GM19238 (cell line): ENCODE measurements at regions not wholly inside any gene's neighbourhood (a gene's known extent, or its start where the extent isn't known, plus 50 kb on each side); places are given as distances from the start of the nearest gene placed in this dataset.
A peak's percentile ranks its signal among the peaks of the same experiment; 100 is the strongest.
"Not testable (repeated sequence)": the region's sequence is repeated elsewhere in the genome, so short reads cannot be mapped to it uniquely, and the experiment has no call there.

ENCODE experiments used
- DNase-seq: peaks from one replicate; pipeline ENCODE4 v3.0.0; 2011; ENCODE audit warnings: low spot score; ENCODE audit not compliant: insufficient read length

DNA sequence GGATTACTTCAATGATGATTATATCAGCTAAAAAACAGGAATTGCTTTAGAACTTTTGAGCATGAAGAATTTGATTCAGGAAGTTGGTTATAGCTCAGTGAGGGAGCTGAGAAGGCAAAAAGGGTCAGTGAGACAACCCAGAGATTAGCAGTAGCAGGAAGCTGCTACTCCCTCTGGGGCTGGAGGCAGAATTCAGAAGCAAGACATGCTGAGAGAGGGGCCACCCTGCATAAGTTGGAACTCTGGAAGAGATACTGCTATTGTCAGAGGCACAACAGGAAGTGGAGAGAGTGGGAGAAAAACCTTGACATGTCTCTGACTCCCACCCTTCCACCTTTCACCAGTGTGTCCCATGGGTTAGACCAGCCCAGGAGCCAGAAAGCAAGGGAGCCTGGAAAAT is 488.7 kb downstream of the ADRA2A start:
- DNase-seq = no peak

DNA sequence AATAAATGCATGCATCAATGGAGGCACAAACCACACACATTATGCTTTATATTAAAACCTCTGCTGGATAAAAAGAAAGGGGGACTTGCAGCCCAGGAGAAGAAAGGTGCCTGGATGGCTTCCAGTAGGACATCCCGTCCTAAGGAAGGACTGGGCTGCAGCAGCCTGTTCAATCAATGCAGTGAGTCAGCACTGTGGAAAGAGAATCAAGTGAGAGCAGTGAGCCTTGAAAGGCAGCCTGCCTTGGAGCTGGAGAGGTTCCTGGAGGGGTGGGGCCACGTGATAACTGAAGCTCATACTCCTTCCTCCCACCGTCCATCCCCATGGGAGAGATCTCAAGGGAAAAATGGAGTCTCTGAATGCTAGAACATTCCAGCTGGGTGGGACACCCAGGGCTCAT is 501.2 kb downstream of the ADRA2A start:
- DNase-seq = no peak

DNA sequence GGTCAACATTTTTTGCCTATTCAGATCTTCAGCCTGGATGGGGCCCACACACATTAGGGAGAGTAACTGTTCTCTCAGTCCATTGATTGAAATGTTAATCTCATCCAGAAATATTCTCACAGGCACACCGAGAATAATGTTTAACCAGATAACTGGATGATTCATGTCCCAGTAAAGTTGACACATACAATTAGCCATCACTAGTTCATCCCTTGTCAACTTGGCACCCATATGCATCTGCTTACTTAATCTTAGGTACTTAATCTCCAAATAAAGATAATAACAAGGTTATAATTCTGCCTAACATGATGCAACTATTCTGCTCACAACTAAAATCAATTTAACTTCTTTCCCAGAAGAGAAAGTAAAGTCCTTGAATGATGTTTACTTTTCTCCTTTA is 502.6 kb downstream of the ADRA2A start:
- DNase-seq = no peak

DNA sequence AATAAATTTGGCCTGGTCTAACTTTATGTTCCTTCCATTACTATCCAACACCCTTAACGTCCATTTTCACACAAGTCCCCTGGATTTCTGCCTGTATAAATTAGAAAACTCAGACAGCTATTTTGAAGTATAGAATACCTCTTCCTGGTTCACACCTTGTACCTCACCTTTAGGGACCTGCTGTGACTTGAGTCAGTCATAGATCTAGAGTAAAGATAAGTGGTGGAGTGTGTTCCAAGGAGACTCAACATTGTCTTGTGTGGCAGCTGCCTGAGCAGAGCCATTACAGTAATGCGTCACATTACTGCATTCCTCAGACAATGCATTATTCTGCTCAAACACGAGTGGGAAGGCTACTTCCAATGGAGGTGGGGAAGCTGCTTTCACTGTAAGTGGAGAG is 513.9 kb downstream of the ADRA2A start:
- no peak for DNase-seq

GRCh38 chr10:111593578-111593977 is 516.7 kb downstream of the ADRA2A start:
- no peak for DNase-seq

GRCh38 chr10:111595173-111595572 is 518.3 kb downstream of the ADRA2A start:
- no peak for DNase-seq

- DNase-seq = peak; percentile 6
Observed at GRCh38 chr10:111598433-111599059, 521.7 kb downstream of the ADRA2A start.

GRCh38 chr10:111599943-111600342 is 523.1 kb downstream of the ADRA2A start:
- DNase-seq = no peak

GRCh38 chr10:111600772-111601171 is 523.9 kb downstream of the ADRA2A start:
- DNase-seq = no peak

DNA sequence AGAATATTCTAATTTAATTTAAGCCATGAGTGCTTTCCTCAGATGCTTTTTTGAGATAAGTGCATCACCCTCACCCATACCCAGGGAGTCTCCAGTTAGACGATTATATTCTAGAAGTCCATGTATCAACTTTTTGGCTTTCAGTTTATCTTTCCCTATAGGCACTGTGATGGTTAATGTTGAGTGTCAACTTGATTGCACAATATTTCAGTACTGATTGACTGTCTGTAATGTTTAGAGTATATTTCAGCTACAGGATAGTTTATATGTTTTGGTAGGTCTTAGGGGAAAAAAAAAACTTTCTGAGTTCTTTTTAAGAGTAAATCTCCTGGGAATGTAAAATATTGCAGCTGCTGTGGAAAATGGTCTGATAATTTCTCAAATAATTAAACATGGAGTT is 535.4 kb downstream of the ADRA2A start:
- DNase-seq = no peak

GRCh38 chr10:111634191-111634590 is 549.4 kb downstream of the GPAM start:
- DNase-seq = no peak

- DNase-seq = no peak
Observed at GRCh38 chr10:111646021-111646420, 537.5 kb downstream of the GPAM start.

DNA sequence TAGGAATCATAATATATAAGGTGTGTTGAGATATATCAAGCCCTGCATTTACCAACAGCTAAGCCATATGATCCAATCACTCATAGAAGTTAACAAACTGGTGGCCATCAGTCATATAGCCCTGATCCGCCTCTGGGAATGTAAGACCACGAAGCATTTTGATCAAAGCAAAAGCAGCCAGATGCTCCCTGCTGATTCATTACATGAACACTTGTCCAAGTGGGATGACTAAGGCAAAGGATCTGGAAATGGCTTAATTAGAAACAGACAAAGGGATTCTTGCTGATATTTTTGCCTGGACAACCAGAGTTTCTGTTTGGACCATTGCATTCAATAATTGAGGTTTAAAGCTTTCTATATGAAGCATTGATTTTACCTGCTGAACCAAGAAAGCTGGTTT is 535.5 kb downstream of the GPAM start:
- DNase-seq = no peak

DNA sequence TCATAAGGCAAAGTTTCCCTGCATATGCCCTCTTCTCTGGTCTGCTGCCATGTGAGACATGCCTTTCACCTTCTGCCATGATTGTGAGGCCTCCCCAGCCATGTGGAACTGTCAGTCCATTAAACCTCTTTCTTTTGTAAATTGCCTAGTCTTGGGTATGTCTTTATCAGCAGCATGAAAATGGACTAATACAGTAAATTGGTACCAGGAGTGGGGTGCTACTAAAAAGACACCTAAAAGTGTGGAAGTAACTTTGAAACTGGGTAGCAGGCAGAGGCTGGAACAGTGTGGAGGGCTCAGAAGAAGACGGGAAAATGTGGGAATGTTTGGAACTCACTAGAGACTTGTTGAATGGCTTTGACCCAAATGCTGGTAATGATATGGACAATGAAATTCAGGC is 534.5 kb downstream of the GPAM start:
- DNase-seq = not testable (repeated sequence)

DNA sequence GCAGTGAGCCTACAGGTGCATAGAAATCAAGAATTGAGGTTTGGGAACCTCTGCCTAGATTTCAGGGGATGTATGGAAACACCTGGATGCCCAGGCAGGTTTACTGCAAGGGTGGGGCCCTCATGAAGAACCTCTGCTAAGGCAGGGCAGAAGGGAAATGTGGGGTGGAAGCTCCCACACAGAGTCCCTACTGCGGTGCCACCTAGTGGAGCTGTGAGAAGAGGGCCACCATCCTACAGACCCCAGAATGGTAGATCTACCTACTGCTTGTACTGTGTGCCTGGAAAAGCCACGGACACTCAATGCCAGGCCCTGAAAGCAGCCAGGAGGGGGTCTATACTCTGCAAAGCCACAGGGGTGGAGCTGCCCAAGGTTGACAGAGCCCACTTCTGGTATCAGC is 533.5 kb downstream of the GPAM start:
- no peak for DNase-seq

DNA sequence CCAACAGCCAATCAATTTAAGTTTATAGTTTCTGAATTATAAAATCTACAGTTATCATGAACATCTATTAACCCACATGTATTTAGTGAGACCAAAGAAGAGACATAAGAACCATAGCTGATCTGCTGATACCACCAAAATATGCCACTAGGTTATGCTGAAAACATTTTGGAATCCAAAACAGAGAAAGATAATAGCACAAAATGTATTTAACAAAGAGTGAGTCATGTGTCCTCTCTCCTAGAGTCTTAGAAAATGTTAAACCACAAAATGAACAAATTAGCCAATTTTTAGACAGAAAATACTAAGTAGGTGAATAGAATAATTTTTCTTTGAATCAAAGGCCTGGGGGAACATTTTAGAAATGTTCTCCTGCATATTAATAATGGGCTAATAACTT is 527.5 kb downstream of the GPAM start:
- DNase-seq = no peak

DNA sequence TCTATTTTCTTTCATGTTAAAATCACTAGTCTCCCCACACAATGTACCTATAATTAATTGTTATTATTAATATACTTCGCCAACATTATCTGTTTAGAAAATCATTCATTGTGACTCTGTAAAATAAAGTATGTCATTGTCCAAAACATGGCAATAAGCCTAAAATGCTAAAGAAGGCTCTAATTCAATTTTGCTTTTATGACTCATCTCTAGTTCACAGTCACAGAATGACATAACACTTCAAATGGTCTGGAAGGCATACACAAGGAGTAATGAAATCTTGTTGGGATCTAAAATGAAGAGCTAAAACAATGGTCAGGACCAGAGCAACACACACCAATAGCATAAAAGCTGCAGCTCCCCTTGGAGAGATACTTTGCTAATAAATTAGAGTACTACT is 505.8 kb downstream of the GPAM start:
- DNase-seq = no peak

DNA sequence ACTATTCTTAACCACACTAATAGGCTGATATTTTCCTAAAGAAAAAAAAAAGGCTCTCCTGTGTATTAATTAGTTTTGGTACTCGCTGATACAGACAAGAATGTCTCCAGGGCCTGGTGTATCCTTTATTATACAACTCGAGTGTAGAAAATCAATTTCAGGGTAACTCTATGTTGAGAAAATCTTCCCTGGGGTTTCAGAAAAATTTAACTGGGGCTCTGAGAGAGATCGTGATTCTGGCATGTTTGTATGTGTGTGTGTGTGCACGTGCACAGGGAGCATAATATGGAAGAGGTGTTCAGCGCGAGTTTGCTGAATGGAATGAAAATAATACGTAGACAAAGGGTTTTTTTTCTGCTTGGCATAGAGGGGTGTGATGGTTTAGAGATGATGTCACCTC is 496.8 kb downstream of the GPAM start:
- no peak for DNase-seq

- no peak for DNase-seq
Observed at GRCh38 chr10:111698711-111699110, 484.9 kb downstream of the GPAM start.

DNA sequence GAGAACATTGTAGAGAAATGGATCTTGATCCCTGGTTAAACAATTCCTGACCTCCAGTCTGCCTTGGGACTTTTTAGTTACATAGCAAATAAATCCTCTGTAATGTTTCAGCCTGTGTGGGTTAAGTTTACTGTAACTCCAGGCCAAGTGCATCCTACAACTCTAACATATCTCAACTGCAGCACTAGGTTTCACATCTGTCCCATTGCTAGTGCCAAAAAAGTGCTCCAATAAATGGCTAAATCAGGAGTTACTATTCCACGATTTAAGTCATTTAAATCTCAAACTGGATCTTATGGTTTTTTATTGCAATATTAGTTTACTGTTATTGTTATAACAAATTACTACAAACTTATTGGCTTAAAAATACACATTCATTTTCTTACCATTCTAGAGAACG is 479.6 kb downstream of the GPAM start:
- DNase-seq = no peak

- DNase-seq = no peak
Observed at GRCh38 chr10:111705021-111705420, 478.5 kb downstream of the GPAM start.

GRCh38 chr10:111706331-111706730 is 477.2 kb downstream of the GPAM start:
- no peak for DNase-seq

- no peak for DNase-seq
Observed at GRCh38 chr10:111707076-111707475, 476.5 kb downstream of the GPAM start.

GRCh38 chr10:111709603-111710002 is 474.0 kb downstream of the GPAM start:
- DNase-seq = no peak
